Mucosa of descending colon (tissue), 3 donors: ENCODE measurements at regions not wholly inside any gene's neighbourhood (a gene's known extent, or its start where the extent isn't known, plus 50 kb on each side); places are given as distances from the start of the nearest gene placed in this dataset.

ENCODE experiments used
- ATAC-seq: fragments of 200-7000 bp; cut with Tn5 transposase; one replicate; pipeline ENCODE4 v1.9.1; 2020; ENCODE audit warnings: mild to moderate bottlenecking, moderate library complexity
- DNase-seq, 3 donors: peaks; one replicate each; pipeline ENCODE4 v3.0.0-alpha.2; 2020
- H3K36me3 ChIP-seq: fragments of 200-600 bp; one replicate; pipeline ENCODE4 v1.8.0; 2021; ENCODE audit warnings: low read depth, mild to moderate bottlenecking
- H3K4me1 ChIP-seq: fragments of 200-600 bp; one replicate; pipeline ENCODE4 v1.8.0; 2021; ENCODE audit warnings: low read depth, mild to moderate bottlenecking
- H3K4me3 ChIP-seq: fragments of 200-600 bp; one replicate; pipeline ENCODE4 v1.8.0; 2021; ENCODE audit warnings: mild to moderate bottlenecking
- H3K9me3 ChIP-seq: fragments of 200-600 bp; one replicate; pipeline ENCODE4 v1.8.0; 2021; ENCODE audit warnings: mild to moderate bottlenecking
- intact Hi-C, 2 donors: fragments of 100-400 bp; cut with DNase I in 1 of 2; cut with micrococcal nuclease in 1 of 2; formaldehyde crosslinking; loops; one replicate each; pipeline versions ENCODE4 v1.11.0 to v1.11.1; 2022; cut with DNase I, micrococcal nuclease
- TF ChIP-seq, protein P1 (sequence below): fragments of 200-600 bp; IDR thresholded peaks from one replicate; pipeline ENCODE4 v1.8.0; 2022; ENCODE audit warnings: antibody characterized with exemption, mild to moderate bottlenecking
- donor health status: DM: no; HTN: no; CAD: no; lungs with moderate emphysema.
- donor health status: DM: no; HTN: no; CAD: no.
- donor health status: DM: no; HTN: yes; CAD: no.

DNA sequence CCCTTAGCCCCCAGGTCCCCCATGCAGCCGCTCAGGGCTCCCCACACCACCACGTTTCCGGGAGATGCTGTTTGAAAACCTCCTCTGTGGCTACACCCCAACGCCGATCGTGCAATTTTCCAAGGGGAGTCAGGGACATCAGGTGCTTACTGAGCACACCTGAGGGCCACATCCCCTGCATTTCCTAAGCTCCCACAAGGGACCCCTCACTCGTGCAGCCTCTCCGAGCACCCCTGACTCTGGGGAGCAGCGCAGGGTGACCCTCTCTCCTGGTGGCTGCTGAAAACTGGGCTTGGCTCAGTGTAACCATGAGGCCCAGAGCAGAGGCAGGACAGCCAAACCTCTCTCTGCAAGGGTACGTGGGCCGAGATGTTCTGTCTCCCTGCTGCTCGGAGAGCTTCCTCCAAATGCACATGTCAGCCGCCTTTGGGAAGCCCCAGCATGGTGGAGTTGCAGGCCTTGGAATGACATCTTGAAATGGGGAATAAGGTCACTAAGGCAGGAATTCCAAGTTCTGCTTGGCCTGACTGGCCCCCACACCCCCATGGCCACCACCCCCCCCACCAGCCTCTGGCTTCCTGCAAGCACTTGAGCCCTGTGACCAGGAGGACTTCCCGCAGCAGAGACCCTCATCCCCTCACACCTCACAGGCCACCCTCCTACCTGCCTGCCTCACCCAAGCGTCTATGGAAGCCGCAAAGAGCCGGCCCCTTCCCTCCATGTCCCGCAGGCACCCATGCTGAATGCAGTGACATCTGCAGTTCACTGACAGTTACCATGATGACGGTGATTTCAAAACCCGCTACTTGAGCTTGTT, 257.4 kb downstream of the BRD1 start:
- intact Hi-C loops: no loop called here
- no peak for DNase-seq
- no peaks in the 10 kb centered on the region for H3K36me3 ChIP-seq
- no peaks in the 10 kb centered on the region for H3K9me3 ChIP-seq
- no peaks in the 10 kb centered on the region for H3K4me1 ChIP-seq
- no peak for ATAC-seq
- H3K4me3 ChIP-seq: no peak overlapping the region
- TF ChIP-seq, protein P1, sequence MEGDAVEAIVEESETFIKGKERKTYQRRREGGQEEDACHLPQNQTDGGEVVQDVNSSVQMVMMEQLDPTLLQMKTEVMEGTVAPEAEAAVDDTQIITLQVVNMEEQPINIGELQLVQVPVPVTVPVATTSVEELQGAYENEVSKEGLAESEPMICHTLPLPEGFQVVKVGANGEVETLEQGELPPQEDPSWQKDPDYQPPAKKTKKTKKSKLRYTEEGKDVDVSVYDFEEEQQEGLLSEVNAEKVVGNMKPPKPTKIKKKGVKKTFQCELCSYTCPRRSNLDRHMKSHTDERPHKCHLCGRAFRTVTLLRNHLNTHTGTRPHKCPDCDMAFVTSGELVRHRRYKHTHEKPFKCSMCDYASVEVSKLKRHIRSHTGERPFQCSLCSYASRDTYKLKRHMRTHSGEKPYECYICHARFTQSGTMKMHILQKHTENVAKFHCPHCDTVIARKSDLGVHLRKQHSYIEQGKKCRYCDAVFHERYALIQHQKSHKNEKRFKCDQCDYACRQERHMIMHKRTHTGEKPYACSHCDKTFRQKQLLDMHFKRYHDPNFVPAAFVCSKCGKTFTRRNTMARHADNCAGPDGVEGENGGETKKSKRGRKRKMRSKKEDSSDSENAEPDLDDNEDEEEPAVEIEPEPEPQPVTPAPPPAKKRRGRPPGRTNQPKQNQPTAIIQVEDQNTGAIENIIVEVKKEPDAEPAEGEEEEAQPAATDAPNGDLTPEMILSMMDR: no peak

DNA sequence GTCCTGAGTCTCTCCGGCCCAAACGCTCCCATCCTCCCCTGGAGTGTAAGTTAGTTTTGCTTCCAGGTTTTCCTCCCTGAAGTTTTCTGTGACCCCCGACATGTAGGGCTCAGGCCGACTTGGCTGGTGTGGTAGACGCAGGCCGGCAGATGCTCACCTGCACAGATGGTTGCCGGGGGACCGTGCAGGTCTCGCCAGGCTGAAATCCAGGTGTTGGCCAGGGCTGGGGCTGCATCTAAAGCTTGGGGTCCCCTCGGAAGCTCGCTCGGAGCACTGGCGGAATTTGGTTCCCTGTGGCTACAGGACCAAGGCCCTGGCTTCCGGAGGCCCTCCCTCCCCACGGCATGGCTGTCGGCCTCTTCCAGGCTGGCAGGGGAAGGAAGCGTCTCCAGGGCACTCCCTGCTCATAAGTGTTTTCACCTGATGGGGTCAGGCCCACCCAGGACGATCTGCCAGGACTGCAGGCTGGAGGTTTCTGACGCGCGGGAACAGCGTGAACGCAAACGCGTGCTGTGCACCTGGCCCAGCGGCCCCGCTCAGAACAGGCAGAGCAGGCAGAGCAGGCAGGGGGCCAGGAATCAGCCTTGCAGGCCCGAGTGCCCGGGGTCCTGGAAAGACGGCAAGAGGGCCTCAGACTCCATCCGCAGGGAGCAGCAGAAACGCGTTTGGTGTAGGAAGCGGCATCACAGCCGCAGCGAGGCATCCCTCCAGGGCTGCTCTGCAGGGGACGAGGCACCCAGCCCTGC, 258.2 kb downstream of the BRD1 start:
- ATAC-seq (no peak), DNase-seq (no peak)
- TF ChIP-seq, protein P1: no peak
- intact Hi-C loops: no loop called here
- Histone ChIP-seq H3K36me3 (no peaks in the 10 kb centered on the region), H3K4me3 (no peak overlapping the region), H3K4me1 (no peaks in the 10 kb centered on the region), H3K9me3 (no peaks in the 10 kb centered on the region)

DNA sequence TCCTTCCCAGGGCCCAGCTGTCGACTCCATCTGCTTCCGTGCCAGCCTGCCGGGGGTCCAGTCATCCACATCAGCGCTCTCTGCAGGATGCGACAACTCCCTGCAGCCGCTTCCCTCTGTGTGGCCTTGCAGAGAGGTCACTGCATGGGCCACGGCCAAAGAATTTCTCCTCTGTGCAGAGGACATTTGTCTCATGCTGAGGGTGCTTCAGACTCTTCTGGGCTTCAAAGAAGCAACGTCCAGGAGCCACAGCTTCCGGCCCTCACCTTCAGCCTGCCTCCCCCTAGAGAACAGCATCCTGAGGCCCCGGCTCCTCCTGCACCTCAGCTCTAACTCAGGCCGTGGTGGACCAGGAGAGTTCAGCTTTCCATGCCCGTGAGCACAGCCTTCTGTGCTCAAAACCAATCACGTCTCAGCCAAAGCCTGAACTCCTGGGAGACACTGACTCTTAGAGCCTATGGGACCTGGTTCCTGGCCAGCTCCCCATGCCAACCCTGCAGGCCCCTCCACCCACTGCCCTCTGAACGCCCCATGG, 258.9 kb downstream of the BRD1 start:
- Histone ChIP-seq H3K4me3 (no peak overlapping the region), H3K9me3 (no peaks in the 10 kb centered on the region), H3K4me1 (no peaks in the 10 kb centered on the region), H3K36me3 (no peaks in the 10 kb centered on the region)
- TF ChIP-seq, protein P1: no peak
- intact Hi-C loops: no loop called here
- DNase-seq (no peak), ATAC-seq (no peak)

DNA sequence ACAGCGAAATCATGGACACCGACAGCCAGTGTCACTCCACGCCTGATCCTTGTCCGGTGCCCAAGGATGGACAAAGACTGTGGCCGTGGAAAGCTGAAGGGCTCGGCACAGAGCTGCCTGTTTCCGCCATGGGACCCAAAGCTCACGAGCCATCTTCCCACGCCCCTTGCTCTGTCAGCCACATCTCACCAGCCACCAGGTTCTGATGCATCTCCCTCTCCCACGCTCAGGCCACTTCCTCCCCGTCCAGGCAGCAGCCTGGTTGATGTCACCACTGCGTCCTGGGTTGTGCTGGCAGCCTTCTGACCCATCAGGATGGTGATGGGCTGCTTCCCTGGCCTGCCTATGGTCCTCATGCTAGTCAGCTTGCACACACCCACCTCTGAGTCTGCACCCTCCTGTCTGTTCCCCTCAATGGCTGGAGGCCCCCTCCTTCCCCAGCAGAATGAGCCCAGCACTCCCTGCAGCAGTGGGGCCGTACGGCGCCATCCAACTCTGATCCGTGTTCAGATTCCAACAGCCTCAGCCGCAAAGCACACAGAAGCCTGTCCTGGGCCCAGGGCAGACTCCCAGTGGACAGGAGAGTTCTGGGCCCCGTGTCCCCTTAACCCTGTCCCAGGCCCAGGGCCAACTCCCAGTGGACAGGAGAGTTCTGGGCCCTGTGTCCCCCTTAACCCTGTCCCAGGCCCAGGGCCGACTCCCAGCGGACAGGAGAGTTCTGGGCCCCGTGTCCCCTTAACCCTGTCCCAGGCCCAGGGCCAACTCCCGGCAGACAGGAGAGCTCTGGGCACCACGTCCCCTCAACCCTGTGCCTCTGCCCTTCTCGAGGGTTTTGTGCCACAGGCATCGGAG, 259.5 kb downstream of the BRD1 start:
- TF ChIP-seq, protein P1: no peak
- ATAC-seq: no peak
- intact Hi-C loops: no loop called here
- DNase-seq: no peak
- Histone ChIP-seq H3K4me3 (no peak overlapping the region), H3K9me3 (no peaks in the 10 kb centered on the region), H3K4me1 (no peaks in the 10 kb centered on the region), H3K36me3 (no peaks in the 10 kb centered on the region)

DNA sequence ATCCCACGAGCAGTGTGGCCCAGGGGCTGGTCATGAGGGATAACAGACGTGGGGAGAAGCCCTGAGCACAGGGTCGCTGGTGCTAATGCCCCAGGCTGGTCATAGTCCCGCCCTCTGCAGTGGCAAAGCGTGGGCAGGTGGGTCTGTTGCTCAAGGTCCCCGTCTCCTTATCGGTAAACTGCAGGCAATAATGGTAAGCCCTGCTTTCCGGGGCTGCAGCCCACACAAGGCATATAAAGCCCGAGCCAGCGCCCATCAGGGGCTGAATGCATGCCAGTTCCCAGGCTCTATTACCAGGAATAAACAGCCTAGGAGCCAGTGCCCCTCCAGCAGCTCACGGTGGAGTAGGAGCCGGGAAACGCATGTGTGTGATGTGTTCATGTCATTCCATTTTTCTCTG, 261.0 kb downstream of the BRD1 start:
- H3K4me1 ChIP-seq: no peaks in the 10 kb centered on the region
- no peak for ATAC-seq

More for the DNA sequence above, 261.0 kb downstream of the BRD1 start:
- no peak for DNase-seq
- intact Hi-C loops: no loop called here
- TF ChIP-seq, protein P1: no peak
- H3K9me3 ChIP-seq: no peaks in the 10 kb centered on the region
- no peak overlapping the region for H3K4me3 ChIP-seq
- no peaks in the 10 kb centered on the region for H3K36me3 ChIP-seq
